ENCODE measurements at regions not wholly inside any gene's neighbourhood (a gene's known extent, or its start where the extent isn't known, plus 50 kb on each side); places are given as distances from the start of the nearest gene placed in this dataset.

GRCh38 chr6:156662025-156662445 lies 115.1 kb upstream of the ARID1B start:
- Histone ChIP-seq H3K27ac (ENCODE audit: low read length) (no peak overlapping the region), H4K20me1 (ENCODE audit: insufficient read depth) (no peaks in the 10 kb centered on the region), H3K4me2 (ENCODE audit: low read length) (no peak overlapping the region), H3K9me3 (ENCODE audit: low read length) (no peaks in the 10 kb centered on the region), H3K9me2 (ENCODE audit: insufficient read depth, low read length) (no peaks in the 10 kb centered on the region), H3K9ac (ENCODE audit: low read length) (no peak overlapping the region), H2AFZ (ENCODE audit: low read depth, low read length) (no peak overlapping the region), H3K4me3 (ENCODE audit: low read length) (no peak overlapping the region), H3K36me3 (ENCODE audit: insufficient read depth, low read length) (no peaks in the 10 kb centered on the region), H3F3A (ENCODE audit: insufficient read depth, low read length, poor library complexity, severe bottlenecking) (no peaks in the 10 kb centered on the region), H3K27me3 (ENCODE audit: insufficient read depth, low read depth, low read length) (no peaks in the 10 kb centered on the region), H3K79me2 (replicated peaks; ENCODE audit: insufficient read depth, low read length) (no peaks in the 10 kb centered on the region)
- no peak for TF ChIP-seq TAF1 (IDR thresholded peaks at IDR 0.05; ENCODE audit: low read depth)
- TF ChIP-seq POLR2AphosphoS5 (IDR thresholded peaks at IDR 0.05), result no peak

GRCh38 chr6:156660389-156660788 lies 116.8 kb upstream of the ARID1B start:
- Histone ChIP-seq H3K9me2 (ENCODE audit: insufficient read depth, low read length) (no peaks in the 10 kb centered on the region), H3K36me3 (ENCODE audit: insufficient read depth, low read length) (no peaks in the 10 kb centered on the region), H3K9ac (ENCODE audit: low read length) (no peak overlapping the region), H3K4me3 (ENCODE audit: low read length) (no peak overlapping the region), H3F3A (ENCODE audit: insufficient read depth, low read length, poor library complexity, severe bottlenecking) (no peaks in the 10 kb centered on the region), H3K9me3 (ENCODE audit: low read length) (no peaks in the 10 kb centered on the region), H3K27ac (ENCODE audit: low read length) (no peak overlapping the region), H2AFZ (ENCODE audit: low read depth, low read length) (no peak overlapping the region), H4K20me1 (ENCODE audit: insufficient read depth) (no peaks in the 10 kb centered on the region), H3K27me3 (ENCODE audit: insufficient read depth, low read depth, low read length) (no peaks in the 10 kb centered on the region), H3K79me2 (replicated peaks; ENCODE audit: insufficient read depth, low read length) (no peaks in the 10 kb centered on the region), H3K4me2 (ENCODE audit: low read length) (no peak overlapping the region)
- TF ChIP-seq POLR2AphosphoS5 (IDR thresholded peaks at IDR 0.05) (no peak), EZH2 (IDR thresholded peaks at IDR 0.05; ENCODE audit: borderline replicate concordance, insufficient read depth, low read length, poor library complexity, severe bottlenecking) (no peak), RAD21 (conservative IDR thresholded peaks at IDR 0.05) (no peak), TAF1 (IDR thresholded peaks at IDR 0.05; ENCODE audit: low read depth) (no peak), CTCF (IDR thresholded peaks at IDR 0.05; ENCODE audit: poor library complexity, severe bottlenecking) (no peak), REST (IDR thresholded peaks at IDR 0.05; ENCODE audit: borderline replicate concordance) (no peak), SMC3 (conservative IDR thresholded peaks at IDR 0.05; ENCODE audit: poor library complexity) (no peak), EP300 (conservative IDR thresholded peaks at IDR 0.05; ENCODE audit: poor library complexity, severe bottlenecking) (no peak), MXI1 (conservative IDR thresholded peaks at IDR 0.05; ENCODE audit: poor library complexity, severe bottlenecking) (no peak)

GRCh38 chr6:156659822-156660198 lies 117.4 kb upstream of the ARID1B start:
- no peak overlapping the region for H3K27ac ChIP-seq (ENCODE audit: low read length)
- TF ChIP-seq POLR2AphosphoS5 (IDR thresholded peaks at IDR 0.05) (no peak), SMC3 (conservative IDR thresholded peaks at IDR 0.05; ENCODE audit: poor library complexity) (no peak), REST (IDR thresholded peaks at IDR 0.05; ENCODE audit: borderline replicate concordance) (no peak), EP300 (conservative IDR thresholded peaks at IDR 0.05; ENCODE audit: poor library complexity, severe bottlenecking) (no peak), MXI1 (conservative IDR thresholded peaks at IDR 0.05; ENCODE audit: poor library complexity, severe bottlenecking) (no peak), CTCF (IDR thresholded peaks at IDR 0.05; ENCODE audit: poor library complexity, severe bottlenecking) (no peak)
- no peaks in the 10 kb centered on the region for H3F3A ChIP-seq (ENCODE audit: insufficient read depth, low read length, poor library complexity, severe bottlenecking)
- H3K36me3 ChIP-seq (ENCODE audit: insufficient read depth, low read length), result no peaks in the 10 kb centered on the region
- H3K79me2 ChIP-seq (replicated peaks; ENCODE audit: insufficient read depth, low read length), result no peaks in the 10 kb centered on the region
- no peaks in the 10 kb centered on the region for H3K9me2 ChIP-seq (ENCODE audit: insufficient read depth, low read length)
- no peak overlapping the region for H3K9ac ChIP-seq (ENCODE audit: low read length)
- no peaks in the 10 kb centered on the region for H3K27me3 ChIP-seq (ENCODE audit: insufficient read depth, low read depth, low read length)
- H3K4me2 ChIP-seq (ENCODE audit: low read length), result no peak overlapping the region
- no peak overlapping the region for H2AFZ ChIP-seq (ENCODE audit: low read depth, low read length)
- no peak overlapping the region for H3K4me3 ChIP-seq (ENCODE audit: low read length)
- H4K20me1 ChIP-seq (ENCODE audit: insufficient read depth), result no peaks in the 10 kb centered on the region
- H3K9me3 ChIP-seq (ENCODE audit: low read length), result no peaks in the 10 kb centered on the region

Data from neural cell (in vitro differentiated cells).